MM.1S (cell line): ENCODE measurements at regions not wholly inside any gene's neighbourhood (a gene's known extent, or its start where the extent isn't known, plus 50 kb on each side); places are given as distances from the start of the nearest gene placed in this dataset.
A peak's percentile ranks its signal among the peaks of the same experiment; 100 is the strongest.

Experiments used
- CTCF ChIP-seq: fragments of 300-600 bp; sonication (generic); IDR thresholded peaks from 2 replicates; pipeline ENCODE4 v1.5.1; 2016; ENCODE audit warnings: antibody characterized with exemption, low read length, mixed read lengths
- EZH2 ChIP-seq: fragments of 300-600 bp; sonication (generic); optimal IDR thresholded peaks from 2 replicates; pipeline ENCODE3; 2017; ENCODE audit warnings: low read depth, mild to moderate bottlenecking, antibody characterized with exemption, low read length, mixed read lengths

DNA sequence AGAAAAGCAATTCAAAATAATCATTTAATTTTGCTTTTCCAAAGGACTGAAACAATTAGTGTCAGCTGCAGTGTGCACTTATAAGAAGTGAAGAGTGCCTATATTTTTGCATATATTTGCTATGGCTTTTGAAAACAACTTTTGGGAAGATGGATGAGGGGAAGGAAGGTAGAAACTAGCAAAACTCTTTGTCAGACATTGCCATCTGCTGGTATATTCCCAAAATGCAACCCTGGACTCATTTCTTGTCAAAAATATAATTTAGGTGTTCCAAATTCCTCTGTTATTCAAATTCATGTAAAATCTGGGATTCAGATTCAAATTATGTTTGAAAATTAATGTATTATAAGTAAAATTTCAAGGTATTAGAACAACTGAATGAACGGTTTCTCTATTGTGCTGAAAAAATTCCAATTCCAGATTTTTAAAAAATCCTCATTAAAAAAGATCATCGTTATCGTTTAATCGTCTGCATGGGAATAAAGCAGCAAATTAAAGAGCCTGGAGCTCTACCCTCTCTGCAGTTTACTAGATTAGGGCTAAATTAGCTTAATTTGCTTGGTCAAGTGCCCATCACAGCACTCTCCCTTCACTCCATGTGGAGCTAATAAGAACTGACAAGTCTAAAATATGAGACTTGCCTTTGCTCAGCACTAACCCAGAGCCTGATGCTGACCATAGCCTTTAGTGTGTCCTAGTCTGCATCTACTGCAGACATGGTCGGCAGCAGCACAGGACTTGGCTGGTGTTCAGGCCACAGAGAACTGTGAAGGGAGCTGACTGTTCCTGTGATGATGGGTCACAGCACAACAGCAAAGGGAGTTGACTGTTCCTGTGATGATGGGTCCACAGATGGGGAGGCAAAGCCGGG lies 67.9 kb upstream of the MITF start:
- TF ChIP-seq CTCF (peak; percentile 72), EZH2 (no peak)
